ENCODE measurements at regions not wholly inside any gene's neighbourhood (a gene's known extent, or its start where the extent isn't known, plus 50 kb on each side); places are given as distances from the start of the nearest gene placed in this dataset.

GRCh38 chr12:84243686-84244085, 668.9 kb downstream of the SLC6A15 start:
- TF ChIP-seq CTCF (IDR thresholded peaks at IDR 0.05) = no peak
- Histone ChIP-seq H3K9me3 (no peaks in the 10 kb centered on the region), H3K27ac (no peak overlapping the region), H3K4me1 (no peaks in the 10 kb centered on the region), H3K4me3 (no peak overlapping the region), H3K27me3 (no peaks in the 10 kb centered on the region), H3K36me3 (no peaks in the 10 kb centered on the region)
- intact Hi-C loops (cut with DNase I) = no loop called here
- peak in 1 of 4 donors; percentile 3 for DNase-seq
- ATAC-seq = no peak

GRCh38 chr12:84222841-84223240, 689.8 kb downstream of the SLC6A15 start:
- Histone ChIP-seq H3K9me3 (no peaks in the 10 kb centered on the region), H3K36me3 (no peaks in the 10 kb centered on the region), H3K4me3 (no peak overlapping the region), H3K27ac (no peak overlapping the region), H3K4me1 (no peaks in the 10 kb centered on the region), H3K27me3 (no peaks in the 10 kb centered on the region)
- ATAC-seq (no peak), DNase-seq (peak in 1 of 4 donors; percentile 7)
- intact Hi-C loops (cut with DNase I) = no loop called here
- no peak for TF ChIP-seq CTCF (IDR thresholded peaks at IDR 0.05)

GRCh38 chr12:84218406-84218805, 694.2 kb downstream of the SLC6A15 start:
- H3K27ac ChIP-seq = no peak overlapping the region
- H3K27me3 ChIP-seq = no peaks in the 10 kb centered on the region
- DNase-seq = peak in 2 of 4 donors; percentile 13 to 17
- ATAC-seq = no peak
- H3K4me1 ChIP-seq = no peaks in the 10 kb centered on the region
- intact Hi-C loops (cut with DNase I) = no loop called here
- H3K36me3 ChIP-seq = no peaks in the 10 kb centered on the region
- H3K9me3 ChIP-seq = no peaks in the 10 kb centered on the region
- no peak for TF ChIP-seq CTCF (IDR thresholded peaks at IDR 0.05)
- H3K4me3 ChIP-seq = no peak overlapping the region

- TF ChIP-seq CTCF (IDR thresholded peaks at IDR 0.05) = no peak
- H3K4me1 ChIP-seq = no peaks in the 10 kb centered on the region
- peaks cover 0 to 9% of the 10 kb centered on the region in 2 donors for H3K9me3 ChIP-seq
- no peak for DNase-seq
- no peak overlapping the region for H3K4me3 ChIP-seq
- intact Hi-C loops (cut with DNase I) = no loop called here
- H3K27me3 ChIP-seq = no peaks in the 10 kb centered on the region
- no peak overlapping the region for H3K27ac ChIP-seq
- no peak for ATAC-seq
- H3K36me3 ChIP-seq = no peaks in the 10 kb centered on the region
Observed at GRCh38 chr12:84201976-84202375, 710.6 kb downstream of the SLC6A15 start.

GRCh38 chr12:84198294-84198946, 714.2 kb downstream of the SLC6A15 start:
- H3K36me3 ChIP-seq = no peaks in the 10 kb centered on the region
- ATAC-seq (no peak), DNase-seq (no peak)
- H3K27me3 ChIP-seq = no peaks in the 10 kb centered on the region
- intact Hi-C loops (cut with DNase I) = no loop called here
- H3K4me3 ChIP-seq = no peak overlapping the region
- no peaks in the 10 kb centered on the region for H3K4me1 ChIP-seq
- no peak overlapping the region for H3K27ac ChIP-seq
- peaks cover 0 to 21% of the 10 kb centered on the region in 2 donors for H3K9me3 ChIP-seq
- TF ChIP-seq CTCF (IDR thresholded peaks at IDR 0.05) = no peak
